ENCODE measurements at regions not wholly inside any gene's neighbourhood (a gene's known extent, or its start where the extent isn't known, plus 50 kb on each side); places are given as distances from the start of the nearest gene placed in this dataset.

DNA sequence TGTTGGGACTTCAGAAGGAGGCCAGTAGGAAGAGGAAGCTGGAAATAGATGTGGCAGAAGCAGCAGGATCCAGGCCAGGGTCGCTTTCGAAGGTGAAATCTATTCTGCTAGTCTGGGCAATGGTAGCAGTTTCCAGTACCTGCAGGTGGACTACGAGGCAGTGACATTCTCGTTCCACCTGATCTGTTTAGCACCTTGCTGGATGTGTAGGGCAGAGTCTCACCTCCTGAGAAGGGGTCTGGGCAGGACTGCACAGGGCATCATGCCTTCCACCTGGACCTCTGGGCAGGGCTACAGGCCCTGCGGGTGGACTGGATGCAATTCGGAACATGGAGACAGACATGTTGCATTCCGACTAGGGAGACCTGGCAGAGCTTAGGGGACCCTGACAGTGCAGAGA, 254.8 kb upstream of the ZNF32 start:
- no peak for DNase-seq

DNA sequence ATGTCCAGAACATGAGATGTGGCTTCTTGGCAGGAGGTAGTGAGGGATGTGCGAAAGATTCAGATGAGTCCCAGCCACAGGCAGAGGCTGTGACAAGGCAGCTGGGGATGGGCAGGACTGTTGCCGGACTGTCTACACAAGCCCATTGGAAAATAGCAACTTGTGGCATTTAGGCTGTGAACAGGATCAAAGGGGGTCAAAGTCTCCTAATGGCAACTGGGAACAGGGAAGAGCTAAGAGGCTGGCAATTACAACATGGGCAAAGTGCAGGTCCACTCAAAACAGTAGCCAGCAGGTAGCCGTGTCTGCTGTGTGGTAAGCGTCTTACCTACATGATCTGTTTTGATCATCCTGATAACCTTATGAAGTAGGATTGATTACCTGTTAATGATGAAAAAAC, 254.2 kb upstream of the ZNF32 start:
- no peak for DNase-seq

- DNase-seq = no peak
Measured at GRCh38 chr10:43901744-43902504, 253.2 kb upstream of the ZNF32 start.

DNA sequence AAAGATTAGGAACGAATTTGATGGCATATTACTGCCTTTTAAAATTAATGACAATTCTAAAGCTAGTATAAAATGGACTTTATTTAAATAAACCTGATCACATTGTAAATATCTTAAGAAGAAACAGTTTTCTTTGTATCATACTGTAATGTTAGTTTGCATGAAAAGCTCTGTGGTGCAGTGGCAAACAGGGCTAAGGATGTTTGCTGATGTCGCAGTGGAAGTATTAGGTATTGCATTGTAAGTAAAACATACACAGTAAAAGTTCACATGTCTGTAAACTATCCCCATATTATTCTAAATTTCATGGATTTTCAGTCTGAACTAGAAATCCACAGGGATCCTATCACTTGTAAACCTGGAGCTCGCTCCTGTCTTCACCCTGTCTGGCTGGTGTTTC, 252.6 kb upstream of the ZNF32 start:
- DNase-seq = no peak

GRCh38 chr10:43900571-43900970, 251.9 kb upstream of the ZNF32 start:
- no peak for DNase-seq

- no peak for DNase-seq
Measured at GRCh38 chr10:43899224-43899959, 250.7 kb upstream of the ZNF32 start.

DNA sequence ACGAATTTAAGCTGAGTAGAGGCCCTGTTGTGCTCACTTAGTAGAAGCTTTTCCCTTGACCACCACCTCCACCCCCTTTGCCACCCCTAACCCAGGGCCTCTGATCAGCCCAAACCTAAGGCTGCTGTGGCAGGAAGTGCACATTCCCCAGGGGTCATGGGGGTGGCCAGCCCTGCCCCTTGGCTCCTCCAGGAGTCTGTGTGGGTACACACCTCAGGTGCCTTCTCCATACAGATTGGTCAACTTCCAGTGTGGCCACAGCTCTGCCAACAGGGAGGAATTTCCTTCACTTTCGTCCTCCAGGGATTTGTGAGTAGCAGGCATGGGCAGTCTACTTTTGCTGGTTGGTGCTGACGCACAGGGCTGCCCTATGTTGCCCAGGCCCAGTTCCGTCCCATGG, 249.9 kb upstream of the ZNF32 start:
- no peak for DNase-seq

DNA sequence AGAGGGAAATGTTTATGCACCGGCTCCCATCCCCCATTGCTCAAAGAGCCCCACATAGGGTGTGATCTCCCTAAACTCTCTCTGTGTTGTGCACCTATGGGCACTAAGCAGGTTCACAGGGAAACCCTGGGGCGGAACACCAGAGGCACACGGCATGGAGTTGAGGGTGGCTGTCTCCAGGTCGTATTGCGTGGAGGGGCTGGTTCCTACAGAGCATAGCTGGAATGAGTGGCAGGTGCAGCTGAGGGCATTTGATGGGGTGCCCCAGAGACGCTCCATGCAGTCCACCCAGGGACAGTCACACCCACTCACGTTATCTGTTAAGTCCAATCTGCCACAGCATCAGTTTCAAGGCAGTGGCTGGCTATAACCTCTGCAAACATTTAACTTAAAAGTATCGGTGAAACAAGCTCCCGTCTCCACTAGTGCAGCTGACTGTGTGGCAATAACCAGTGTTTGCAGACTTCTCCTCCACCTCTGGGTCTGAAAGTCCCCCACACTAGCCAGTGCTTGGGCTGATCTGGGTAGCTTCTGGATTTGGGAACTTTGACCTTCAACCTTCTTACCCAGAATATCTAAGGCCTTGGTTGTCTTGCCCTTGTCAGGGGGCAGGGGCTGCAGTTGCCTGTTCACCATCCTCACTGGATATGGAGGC, 249.2 kb upstream of the ZNF32 start:
- no peak for DNase-seq

DNA sequence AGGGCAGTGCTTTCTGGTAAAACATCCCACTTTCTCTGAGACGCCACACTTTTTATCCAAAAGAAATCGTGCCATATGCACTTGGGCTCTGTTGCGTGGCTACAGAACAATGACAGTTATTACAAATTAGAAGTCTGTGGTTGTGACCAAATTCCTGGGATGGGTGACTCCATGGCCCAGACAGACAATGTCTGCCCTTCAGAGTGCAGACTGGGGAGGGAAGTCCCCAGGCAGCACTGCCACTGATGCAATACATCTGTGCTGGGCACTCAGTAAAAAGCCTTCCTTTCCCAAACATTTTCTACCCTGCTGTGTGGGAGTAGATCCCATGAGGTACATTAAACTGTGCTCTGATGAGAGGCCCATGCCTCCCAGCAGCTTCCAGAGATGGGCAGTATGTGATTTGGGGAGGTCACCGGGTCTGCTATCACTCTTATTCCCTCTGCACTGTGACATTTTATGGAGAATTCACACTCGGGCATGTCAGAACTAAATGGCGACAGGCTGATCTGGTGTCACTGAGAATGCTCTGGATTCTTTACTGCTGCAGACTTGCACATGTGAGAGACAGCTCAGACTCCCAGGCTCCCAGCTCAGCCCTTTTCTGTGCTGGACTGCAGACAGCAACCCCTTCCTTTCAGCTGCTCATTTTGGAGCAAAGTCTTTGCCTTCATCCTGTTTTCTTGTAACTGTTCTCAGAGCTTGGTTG, 243.5 kb upstream of the ZNF32 start:
- DNase-seq = no peak

DNA sequence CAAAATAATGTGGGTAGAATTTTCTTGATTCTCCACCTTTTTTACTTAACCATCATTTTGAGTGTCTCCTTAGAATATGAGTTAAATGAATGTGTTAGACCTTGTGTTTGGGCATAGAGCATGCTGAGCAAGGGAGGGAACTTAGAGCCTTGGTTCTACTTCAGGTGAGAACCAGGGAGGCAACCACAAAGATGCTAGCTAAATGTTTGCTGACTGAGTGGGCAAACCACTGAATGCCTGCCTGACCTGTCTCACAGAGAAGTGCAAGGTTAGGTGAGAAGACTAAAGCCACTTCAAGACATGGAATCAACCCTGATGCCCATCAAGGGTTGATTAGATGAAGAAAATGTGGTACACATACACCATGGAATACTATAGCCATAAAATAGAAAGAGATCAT, 242.6 kb upstream of the ZNF32 start:
- DNase-seq = no peak

DNA sequence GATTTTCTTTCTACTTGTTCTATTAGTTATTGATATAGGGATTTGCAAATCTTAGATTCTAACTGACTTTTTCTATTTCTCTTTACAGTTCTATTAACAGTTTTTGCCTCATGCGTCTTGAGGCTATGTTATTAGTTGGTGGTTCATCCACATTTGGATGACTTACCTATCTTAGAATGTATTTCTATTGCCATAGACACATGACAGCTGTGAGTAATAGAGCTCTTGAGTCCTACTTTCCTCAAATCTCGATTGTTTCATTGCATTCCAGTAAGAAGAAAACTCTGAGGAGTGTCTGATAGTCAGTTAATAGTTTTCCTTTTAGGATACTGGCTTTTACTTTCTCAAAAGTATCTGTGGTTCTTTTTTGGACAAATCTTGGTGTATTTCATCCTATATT, 241.4 kb upstream of the ZNF32 start:
- no peak for DNase-seq

DNA sequence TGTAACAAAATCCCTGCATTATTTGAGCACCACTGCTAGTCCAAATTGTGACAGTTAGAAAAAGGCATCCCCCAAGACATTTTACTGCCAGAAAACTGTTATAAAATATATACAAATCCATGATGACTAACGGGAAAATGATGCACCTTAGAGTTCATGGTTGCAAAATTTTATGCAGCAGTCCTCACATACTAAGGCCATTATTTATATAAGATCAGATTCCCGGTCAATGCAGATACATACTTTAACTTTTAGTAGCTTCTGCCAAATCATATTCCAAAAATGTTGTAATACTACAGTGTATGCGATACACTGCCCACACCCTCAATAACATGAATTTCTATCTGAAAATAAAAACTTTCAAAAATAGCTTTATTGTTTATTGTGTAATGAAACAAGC, 239.9 kb upstream of the ZNF32 start:
- DNase-seq = no peak

- DNase-seq = no peak
Measured at GRCh38 chr10:43885842-43886241, 237.2 kb upstream of the ZNF32 start.

- no peak for DNase-seq
Measured at GRCh38 chr10:43885252-43885651, 236.6 kb upstream of the ZNF32 start.

DNA sequence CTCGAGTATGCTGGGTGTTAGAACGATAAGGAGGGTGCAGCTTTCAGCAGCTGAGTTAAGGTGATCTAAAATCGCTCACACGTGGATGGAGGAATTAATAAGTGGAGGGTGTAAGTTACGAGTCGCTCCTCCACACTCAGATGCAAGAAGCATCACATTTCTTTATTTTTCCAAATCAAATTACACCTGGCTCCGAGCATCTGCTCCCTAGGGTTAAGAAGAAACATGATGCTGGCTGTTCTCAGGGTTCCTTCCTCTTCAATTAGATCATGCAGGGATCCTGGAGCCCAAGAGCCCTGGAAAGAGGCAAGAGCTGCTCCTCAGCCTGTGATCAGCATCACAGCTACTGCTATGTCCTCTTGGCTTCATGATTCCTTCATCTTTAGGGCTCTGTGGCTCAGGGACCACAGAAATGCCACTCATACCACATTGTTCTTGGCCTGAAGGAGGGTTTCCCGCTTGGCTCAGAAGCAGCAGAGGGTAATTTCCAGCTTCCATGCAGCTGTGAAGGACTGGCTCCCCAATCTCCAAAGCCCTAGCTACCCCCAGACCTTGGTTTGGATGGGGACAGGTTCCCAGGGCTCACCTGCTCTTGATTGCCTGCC, 235.9 kb upstream of the ZNF32 start:
- no peak for DNase-seq

- DNase-seq = no peak
Measured at GRCh38 chr10:43882711-43883110, 234.0 kb upstream of the ZNF32 start.

DNA sequence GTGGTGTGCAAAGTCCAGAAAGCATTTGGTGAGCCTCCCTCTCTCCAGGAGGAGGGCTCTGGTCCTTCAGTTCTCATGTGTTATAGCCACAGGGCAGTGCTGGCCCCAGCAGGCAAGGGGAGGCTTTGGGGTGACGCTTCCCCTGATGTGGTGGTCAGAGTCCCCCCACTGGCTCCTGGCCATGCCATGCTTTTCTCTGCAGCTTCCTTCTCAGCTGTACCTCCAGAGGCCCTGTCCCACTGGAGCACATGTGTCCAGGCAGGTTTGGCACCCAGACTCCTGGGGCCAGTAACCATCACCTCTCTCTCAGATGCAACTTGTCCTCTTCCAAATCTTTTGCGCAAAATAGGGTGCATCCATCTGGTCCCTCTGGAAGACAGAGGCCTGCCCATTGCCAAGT, 233.0 kb upstream of the ZNF32 start:
- DNase-seq = no peak

DNA sequence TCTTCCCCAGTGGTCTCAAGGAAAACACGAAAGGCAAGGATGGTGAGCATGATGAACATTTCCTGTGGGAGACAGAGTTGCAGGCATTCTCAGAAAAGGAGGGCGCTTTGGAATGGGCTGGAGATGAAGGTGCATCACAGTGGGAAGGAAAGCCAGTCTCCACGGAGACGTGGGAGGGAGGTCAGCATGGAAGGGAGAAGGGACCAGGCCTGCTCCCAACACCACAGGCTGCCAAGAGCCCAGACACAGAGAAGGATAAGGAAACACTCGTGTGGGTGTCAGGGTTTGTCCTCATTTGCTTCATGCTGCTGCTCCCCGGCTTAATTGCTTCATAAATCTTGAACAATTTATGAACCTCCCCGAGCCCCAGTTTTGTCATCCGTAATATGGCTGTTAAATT, 231.5 kb upstream of the ZNF32 start:
- no peak for DNase-seq

- no peak for DNase-seq
Measured at GRCh38 chr10:43879742-43880141, 231.1 kb upstream of the ZNF32 start.

- no peak for DNase-seq
Measured at GRCh38 chr10:43879162-43879561, 230.5 kb upstream of the ZNF32 start.

DNA sequence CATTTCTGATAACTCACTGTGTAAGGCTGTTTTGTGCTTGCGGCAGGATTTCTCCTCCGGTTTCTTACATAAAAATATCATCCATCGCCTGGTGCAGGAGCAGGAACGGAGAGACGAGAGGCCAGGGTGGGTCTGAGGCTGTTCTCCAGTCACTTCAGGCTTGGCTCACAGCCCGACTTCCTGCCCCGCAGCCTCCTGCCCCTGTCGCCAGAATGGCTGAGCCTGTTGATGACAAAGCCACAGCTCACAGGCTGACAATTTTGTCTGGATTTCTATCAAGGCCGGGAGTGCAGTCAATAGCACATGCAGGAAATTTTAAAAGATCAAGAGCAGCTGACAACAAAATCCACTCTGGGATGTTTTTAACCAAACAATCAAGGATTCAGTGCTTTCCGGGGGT, 229.7 kb upstream of the ZNF32 start:
- DNase-seq = peak; percentile 22 to 25

DNA sequence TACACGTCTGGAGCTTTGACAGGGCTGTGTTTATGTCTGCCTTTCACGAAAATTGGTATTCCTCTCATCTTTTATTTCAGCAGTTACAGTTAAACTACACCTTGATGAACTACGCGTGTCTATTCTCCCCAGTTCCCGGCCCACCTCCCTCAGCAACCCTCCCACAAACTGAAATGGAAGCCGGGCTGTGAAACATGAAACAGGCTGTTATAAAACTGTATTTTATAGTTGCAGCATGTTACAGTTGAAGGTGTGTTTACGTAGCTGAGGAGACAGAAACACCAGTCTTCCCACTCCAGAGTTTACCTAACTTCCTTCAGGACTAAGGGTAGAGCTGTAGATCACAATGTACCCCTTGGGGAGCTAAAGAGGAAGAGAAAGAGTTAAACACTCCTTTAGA, 228.3 kb upstream of the ZNF32 start:
- no peak for DNase-seq
